HepG2 (cell line): ENCODE measurements at regions not wholly inside any gene's neighbourhood (a gene's known extent, or its start where the extent isn't known, plus 50 kb on each side); places are given as distances from the start of the nearest gene placed in this dataset.

Experiments used
- ATAC-seq: fragments of 200-7000 bp; cut with Tn5 transposase; 3 replicates; pipeline ENCODE4 v1.9.1; 2020; ENCODE audit warnings: mild to moderate bottlenecking, moderate library complexity
- BruUV-seq: library from RNA; stranded (reverse); fragments of 400-500 nt; replicated peaks from 2 replicates; lab custom pipeline; 2021; lab: Mats Ljungman, UMichigan
- CTCF ChIA-PET: fragments of 300-600 bp; formaldehyde crosslinking; extraction: SDS; loops from one replicate; lab custom pipeline; 2021; ENCODE audit warnings: low total read pairs, inconsistent platforms, low intra/inter-chr PET ratio; lab: Yijun Ruan, JAX
- POLR2A ChIA-PET: fragments of 350-600 bp; sonication (Branson Sonifier 250); formaldehyde crosslinking; loops from one replicate; lab custom pipeline; 2020; ENCODE audit warnings: antibody characterized with exemption, inconsistent platforms; lab: Yijun Ruan, JAX
- DNase-seq: peaks from one replicate; pipeline ENCODE4 v3.0.0-alpha.2; 2015; ENCODE audit warnings: low spot score
- FAIRE-seq: peaks from 3 replicates; lab custom pipeline; 2011; peaks lifted over from hg19 to GRCh38; lab: Jason Lieb, UNC
- H2AFZ ChIP-seq: one replicate; pipeline ENCODE4 v1.6.1; 2011; ENCODE audit warnings: low read length, inconsistent platforms
- H3K27ac ChIP-seq: fragments of 300-600 bp; 3 replicates; pipeline ENCODE4 v1.8.0; 2011; ENCODE audit warnings: mixed run types, mild to moderate bottlenecking, mixed read lengths, low read length, inconsistent platforms; ENCODE audit not compliant: insufficient read depth; ENCODE audit errors: extremely low read length
- H3K27me3 ChIP-seq, 2 experiments: fragments of 200-600 bp in 1 of 2; 2 replicates in 1 of 2; 3 replicates in 1 of 2; pipeline versions ENCODE4 v1.6.0 to v1.8.0; 2011; ENCODE audit warnings: low read length in 2 of 2, mild to moderate bottlenecking in 2 of 2, moderate library complexity in 2 of 2, inconsistent platforms in 1 of 2; ENCODE audit not compliant: insufficient read depth in 2 of 2, control insufficient read depth in 1 of 2
- H3K36me3 ChIP-seq, 2 experiments: fragments of 200-600 bp in 1 of 2; replicated peaks in 1 of 2; 2 replicates in 1 of 2; 3 replicates in 1 of 2; pipeline versions ENCODE4 v1.5.1 to v1.8.0; 2011; ENCODE audit warnings: low read length in 2 of 2, inconsistent platforms in 1 of 2; ENCODE audit not compliant: insufficient read depth in 2 of 2, control insufficient read depth in 1 of 2
- H3K4me1 ChIP-seq: 2 replicates; pipeline ENCODE4 v1.5.1; 2012; ENCODE audit warnings: low read length, inconsistent platforms; ENCODE audit not compliant: insufficient read depth
- H3K4me2 ChIP-seq: 2 replicates; pipeline ENCODE4 v1.6.0; 2011; ENCODE audit warnings: low read depth, low read length, inconsistent platforms
- H3K4me3 ChIP-seq, 3 experiments: fragments of 200-600 bp in 1 of 3; sonication (generic), shearing (Covaris generic) in 1 of 3; replicated peaks in 1 of 3; 2 replicates each; pipeline ENCODE4 v1.5.1; 2011 to 2016; ENCODE audit warnings: low read length in 3 of 3, inconsistent platforms in 2 of 3, low read depth in 2 of 3, mild to moderate bottlenecking in 2 of 3, control low read depth in 1 of 3, mixed read lengths in 1 of 3; ENCODE audit not compliant: insufficient read depth in 1 of 3
- H3K79me2 ChIP-seq: one replicate; pipeline ENCODE4 v1.6.1; 2011; ENCODE audit warnings: low read length, inconsistent platforms; ENCODE audit not compliant: insufficient read depth
- H3K9ac ChIP-seq: 2 replicates; pipeline ENCODE4 v1.6.0; 2011; ENCODE audit warnings: mild to moderate bottlenecking, low read depth, low read length, inconsistent platforms; ENCODE audit not compliant: insufficient read depth
- H3K9me3 ChIP-seq: 2 replicates; pipeline ENCODE4 v1.5.1; 2012; ENCODE audit warnings: mild to moderate bottlenecking, low read length
- H4K20me1 ChIP-seq: 2 replicates; pipeline ENCODE4 v1.6.0; 2011; ENCODE audit warnings: inconsistent platforms, mild to moderate bottlenecking, low read length, moderate library complexity; ENCODE audit not compliant: insufficient read depth
- ARNTL ChIP-seq: sonication (generic); formaldehyde crosslinking; IDR thresholded peaks from 2 replicates; pipeline ENCODE4 v1.4.0; 2020; ENCODE audit warnings: mild to moderate bottlenecking, missing genetic modification reagents
- CEBPZ ChIP-seq: IDR thresholded peaks from 2 replicates; pipeline ENCODE4 v1.6.1; 2012; ENCODE audit warnings: low read length, improper control_type of control experiment
- HMG20B ChIP-seq: conservative IDR thresholded peaks from 2 replicates; pipeline ENCODE4 v1.6.1; 2016; ENCODE audit warnings: missing genetic modification reagents, missing compliant biosample characterization
- KDM2A ChIP-seq: sonication (generic); formaldehyde crosslinking; IDR thresholded peaks from 2 replicates; pipeline ENCODE4 v1.4.0; 2020; ENCODE audit warnings: low read depth, missing genetic modification reagents, borderline replicate concordance
- KDM5B ChIP-seq: sonication (generic); formaldehyde crosslinking; IDR thresholded peaks from 2 replicates; pipeline ENCODE4 v1.4.0; 2020; ENCODE audit warnings: missing genetic modification reagents, mild to moderate bottlenecking, borderline replicate concordance
- NCOR1 ChIP-seq: fragments of 200-600 bp; sonication (generic); IDR thresholded peaks from 2 replicates; pipeline ENCODE4 v1.7.0; 2017; ENCODE audit warnings: antibody characterized with exemption, low read length, borderline replicate concordance
- SIN3A ChIP-seq: IDR thresholded peaks from 2 replicates; pipeline ENCODE4 v1.6.1; 2011; ENCODE audit warnings: low read depth, mild to moderate bottlenecking, control low read depth, low read length, borderline replicate concordance
- TCF7L2 ChIP-seq: IDR thresholded peaks from 2 replicates; pipeline ENCODE4 v1.6.1; 2011; ENCODE audit warnings: mild to moderate bottlenecking, low read depth, low read length, moderate library complexity
- ZFP90 ChIP-seq: sonication (generic); formaldehyde crosslinking; IDR thresholded peaks from 2 replicates; pipeline ENCODE4 v1.8.0; 2022; ENCODE audit warnings: missing genetic modification reagents, mild to moderate bottlenecking, inconsistent platforms, borderline replicate concordance
- ZNF205 ChIP-seq: IDR thresholded peaks from 2 replicates; pipeline ENCODE4 v1.6.1; 2018; ENCODE audit warnings: missing biosample characterization, missing genetic modification reagents
- ZNF292 ChIP-seq: sonication (generic); formaldehyde crosslinking; IDR thresholded peaks from 2 replicates; pipeline ENCODE4 v1.8.1; 2022; ENCODE audit warnings: mild to moderate bottlenecking, low read depth, missing genetic modification reagents, borderline replicate concordance
- ZNF333 ChIP-seq: sonication (generic); formaldehyde crosslinking; IDR thresholded peaks from 2 replicates; pipeline ENCODE4 v1.4.0; 2020; ENCODE audit warnings: mild to moderate bottlenecking, missing genetic modification reagents, borderline replicate concordance
- ZNF362 ChIP-seq: sonication (generic); formaldehyde crosslinking; IDR thresholded peaks from 2 replicates; pipeline ENCODE4 v1.4.0; 2020; ENCODE audit warnings: missing genetic modification reagents, mild to moderate bottlenecking, borderline replicate concordance
- ZNF484 ChIP-seq: sonication (generic); formaldehyde crosslinking; IDR thresholded peaks from 2 replicates; pipeline ENCODE4 v1.5.1; 2020; ENCODE audit warnings: mild to moderate bottlenecking, low read depth, missing genetic modification reagents, borderline replicate concordance
- WGBS: methylation state at CpG from one replicate; pipeline ENCODE4 v1.1.6; 2017; ENCODE audit warnings: low lambda C conversion rate; 5-methylcytosine and 5-hydroxymethylcytosine counted together
- in situ Hi-C: cut with HindIII; loops from 2 replicates; pipeline ENCODE4 v1.10.0; 2017; ENCODE audit warnings: low pct_unique_long_range_greater_than_20kb; ENCODE audit not compliant: extremely low pct_ligation_motif_present
- intact Hi-C: fragments of 100-400 bp; cut with micrococcal nuclease; formaldehyde crosslinking; loops from one replicate; pipeline ENCODE4 v1.10.0; 2022; ENCODE audit not compliant: unreplicated experiment
- TF ChIP-seq, protein P1 (sequence below): sonication (generic); formaldehyde crosslinking; IDR thresholded peaks from 2 replicates; pipeline ENCODE4 v1.8.1; 2023; ENCODE audit warnings: mild to moderate bottlenecking, inconsistent platforms, moderate library complexity, missing genetic modification reagents, borderline replicate concordance

- Histone ChIP-seq H3K9ac (no peak overlapping the region), H3K36me3 (no peaks in the 10 kb centered on the region), H3K27ac (no peak overlapping the region), H3K79me2 (no peaks in the 10 kb centered on the region), H3K9me3 (no peaks in the 10 kb centered on the region), H3K4me3 (no peak overlapping the region), H3K27me3 (no peaks in the 10 kb centered on the region), H3K4me2 (no peak overlapping the region), H4K20me1 (no peaks in the 10 kb centered on the region), H3K4me1 (no peaks in the 10 kb centered on the region), H2AFZ (no peak overlapping the region)
- no peak for FAIRE-seq
- ATAC-seq = no peak
- ChIA-PET CTCF (no interaction called here), POLR2A (no interaction called here)
- in situ Hi-C loops (no loop called here), intact Hi-C loops (no loop called here)
- TF ChIP-seq HMG20B (CRISPR knock-in tag) (no peak), ZNF484 (CRISPR knock-in tag) (no peak), KDM5B (CRISPR knock-in tag) (no peak), ZNF333 (CRISPR knock-in tag) (no peak), NCOR1 (no peak), TCF7L2 (no peak), ARNTL (CRISPR knock-in tag) (no peak), ZNF292 (CRISPR knock-in tag) (no peak)
- DNase-seq = no peak
- WGBS = 16% methylated on average over 2 of the region's 2 CpGs
- no TSS peak for BruUV-seq
These were observed 463.6 kb upstream of the CRIM1 start for GRCh38 chr2:35891936-35892335.

GRCh38 chr2:35891528-35891927 lies 464.1 kb upstream of the CRIM1 start:
- ATAC-seq = no peak
- no peak for DNase-seq
- Histone ChIP-seq H3K4me2 (no peak overlapping the region), H3K79me2 (no peaks in the 10 kb centered on the region), H4K20me1 (no peaks in the 10 kb centered on the region), H3K36me3 (no peaks in the 10 kb centered on the region), H3K4me3 (no peak overlapping the region), H3K27ac (no peak overlapping the region), H3K9me3 (no peaks in the 10 kb centered on the region), H3K27me3 (no peaks in the 10 kb centered on the region), H2AFZ (no peak overlapping the region), H3K4me1 (no peaks in the 10 kb centered on the region), H3K9ac (no peak overlapping the region)
- no TSS peak for BruUV-seq
- in situ Hi-C loops (no loop called here), intact Hi-C loops (no loop called here)
- ChIA-PET CTCF (no interaction called here), POLR2A (no interaction called here)
- no peak for FAIRE-seq
- TF ChIP-seq SIN3A = no peak
- TF ChIP-seq KDM2A (CRISPR knock-in tag) = no peak
- no peak for TF ChIP-seq ZNF205 (CRISPR knock-in tag)
- TF ChIP-seq TCF7L2 = no peak
- TF ChIP-seq, protein P1, sequence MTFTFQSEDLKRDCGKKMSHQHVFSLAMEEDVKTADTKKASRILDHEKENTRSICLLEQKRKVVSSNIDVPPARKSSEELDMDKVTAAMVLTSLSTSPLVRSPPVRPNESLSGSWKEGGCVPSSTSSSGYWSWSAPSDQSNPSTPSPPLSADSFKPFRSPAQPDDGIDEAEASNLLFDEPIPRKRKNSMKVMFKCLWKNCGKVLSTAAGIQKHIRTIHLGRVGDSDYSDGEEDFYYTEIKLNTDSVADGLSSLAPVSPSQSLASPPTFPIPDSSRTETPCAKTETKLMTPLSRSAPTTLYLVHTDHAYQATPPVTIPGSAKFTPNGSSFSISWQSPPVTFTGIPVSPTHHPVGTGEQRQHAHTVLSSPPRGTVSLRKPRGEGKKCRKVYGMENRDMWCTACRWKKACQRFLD = no peak
- no peak for TF ChIP-seq ZFP90
- no peak for TF ChIP-seq ZNF362 (CRISPR knock-in tag)
- TF ChIP-seq CEBPZ = no peak
